ENCODE measurements at regions not wholly inside any gene's neighbourhood (a gene's known extent, or its start where the extent isn't known, plus 50 kb on each side); places are given as distances from the start of the nearest gene placed in this dataset.

DNA sequence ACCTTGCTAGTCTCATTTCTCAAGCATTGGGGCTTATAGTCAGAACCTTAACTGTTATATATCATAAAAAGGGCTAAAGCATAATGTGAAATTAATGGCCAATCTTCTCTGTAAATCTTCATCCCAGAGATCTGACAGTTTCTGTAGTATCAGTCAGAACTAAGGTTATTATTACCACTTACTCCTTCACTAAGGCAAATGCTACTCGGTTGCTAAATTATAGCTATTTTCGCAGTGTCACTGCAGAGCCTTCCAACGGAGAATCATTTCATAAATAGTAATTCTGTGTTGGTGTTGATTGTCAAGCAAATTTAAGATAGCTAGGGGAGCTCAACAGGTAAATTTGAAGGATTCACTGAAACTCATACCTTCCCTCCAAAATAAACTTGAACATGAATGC lies 258.0 kb downstream of the METTL4 start:
- no peak overlapping the region for H3K4ac ChIP-seq (ENCODE audit: low read depth in 1 of 2, low read length in 2 of 2)
- H3K4me3 ChIP-seq (ENCODE audit: insufficient read depth in 1 of 2, low read depth in 1 of 2, low read length in 2 of 2), result no peak overlapping the region
- peaks cover 0 to 8% of the 10 kb centered on the region in 2 experiments for H3K27me3 ChIP-seq (ENCODE audit: control insufficient read depth in 1 of 2, insufficient read depth in 1 of 2, low read length in 2 of 2)
- H3K4me1 ChIP-seq (ENCODE audit: control insufficient read depth, insufficient read depth, low read depth, low read length), result no peaks in the 10 kb centered on the region
- H4K8ac ChIP-seq (ENCODE audit: low read length), result no peak overlapping the region
- no peak overlapping the region for H3K23ac ChIP-seq (ENCODE audit: low read length in 2 of 2)
- H3K9ac ChIP-seq (ENCODE audit: low read length), result no peak overlapping the region
- H4K91ac ChIP-seq (ENCODE audit: low read length), result no peak overlapping the region
- H2BK120ac ChIP-seq (ENCODE audit: low read depth, low read length), result no peak overlapping the region
- no peak overlapping the region for H3K18ac ChIP-seq (ENCODE audit: low read depth in 1 of 2, low read length in 2 of 2)
- no peak overlapping the region for H2BK5ac ChIP-seq (ENCODE audit: low read depth, low read length, poor library complexity, severe bottlenecking)
- H2BK15ac ChIP-seq (ENCODE audit: low read depth, poor library complexity, severe bottlenecking), result no peak overlapping the region
- H3K36me3 ChIP-seq (ENCODE audit: control insufficient read depth in 1 of 2, insufficient read depth in 2 of 2, low read depth in 1 of 2, low read length in 2 of 2), result no peaks in the 10 kb centered on the region
- H2BK12ac ChIP-seq (ENCODE audit: low read length in 2 of 2), result no peak overlapping the region
- no peak overlapping the region for H3K4me2 ChIP-seq (ENCODE audit: low read length, poor library complexity, severe bottlenecking)
- 90% methylated on average over 3 of the region's 3 CpGs for WGBS
- H3K27ac ChIP-seq (ENCODE audit: low read length, poor library complexity, severe bottlenecking), result no peak overlapping the region
- DNase-seq, result no peak
- H2AFZ ChIP-seq (ENCODE audit: low read depth, low read length), result no peak overlapping the region
- no peak overlapping the region for H2AK5ac ChIP-seq (ENCODE audit: low read length, severe bottlenecking)
- no peaks in the 10 kb centered on the region for H3K9me3 ChIP-seq (ENCODE audit: control insufficient read depth, low read length)
- H3K14ac ChIP-seq (ENCODE audit: low read length in 2 of 2), result no peak overlapping the region
- no peaks in the 10 kb centered on the region for H3K79me1 ChIP-seq (replicated peaks; ENCODE audit: low read length, poor library complexity, severe bottlenecking)

DNA sequence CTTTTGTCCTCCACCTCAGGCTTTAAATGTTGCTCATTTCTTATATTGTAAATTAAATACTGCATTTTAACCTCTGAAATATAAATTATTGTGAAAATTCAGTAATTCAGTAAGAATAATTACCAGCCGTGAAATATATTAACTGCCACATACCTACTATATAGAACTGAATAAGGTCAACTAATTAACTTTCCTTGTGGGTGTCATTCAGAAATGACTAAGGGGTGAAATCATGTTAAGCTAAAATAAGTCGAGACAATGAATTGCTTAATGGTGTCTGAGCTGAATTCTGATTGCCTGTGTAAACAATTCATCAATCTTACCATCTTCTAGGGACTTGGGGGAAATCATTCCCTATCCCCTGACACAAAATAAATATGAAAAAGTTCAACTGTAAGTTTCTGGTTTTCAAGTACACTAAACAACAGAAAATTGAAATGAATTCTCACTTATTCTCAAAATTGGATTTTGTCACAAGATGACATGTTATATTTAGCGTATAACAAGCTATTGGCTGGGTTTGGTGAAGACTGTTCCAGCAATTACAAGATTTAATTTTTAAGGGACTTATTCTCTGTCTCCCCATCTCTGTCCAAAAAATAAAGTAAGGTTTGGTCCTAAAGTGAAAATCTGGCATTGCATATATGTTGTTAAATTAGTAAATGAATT lies 255.1 kb downstream of the METTL4 start:
- no CpG with 5 or more reads among the region's 3 CpGs for WGBS
- Histone ChIP-seq H3K9ac (ENCODE audit: low read length) (no peak overlapping the region), H4K91ac (ENCODE audit: low read length) (no peak overlapping the region), H4K8ac (ENCODE audit: low read length) (no peak overlapping the region), H2BK120ac (ENCODE audit: low read depth, low read length) (no peak overlapping the region), H3K23ac (ENCODE audit: low read length in 2 of 2) (no peak overlapping the region), H3K4me2 (ENCODE audit: low read length, poor library complexity, severe bottlenecking) (no peak overlapping the region), H3K4me3 (ENCODE audit: insufficient read depth in 1 of 2, low read depth in 1 of 2, low read length in 2 of 2) (no peak overlapping the region), H3K18ac (ENCODE audit: low read depth in 1 of 2, low read length in 2 of 2) (no peak overlapping the region), H3K79me1 (replicated peaks; ENCODE audit: low read length, poor library complexity, severe bottlenecking) (no peaks in the 10 kb centered on the region), H3K27me3 (ENCODE audit: control insufficient read depth in 1 of 2, insufficient read depth in 1 of 2, low read length in 2 of 2) (peaks cover 0 to 8% of the 10 kb centered on the region in 2 experiments), H2BK12ac (ENCODE audit: low read length in 2 of 2) (no peak overlapping the region), H3K14ac (ENCODE audit: low read length in 2 of 2) (no peak overlapping the region), H3K4me1 (ENCODE audit: control insufficient read depth, insufficient read depth, low read depth, low read length) (no peaks in the 10 kb centered on the region), H3K4ac (ENCODE audit: low read depth in 1 of 2, low read length in 2 of 2) (no peak overlapping the region), H3K27ac (ENCODE audit: low read length, poor library complexity, severe bottlenecking) (no peak overlapping the region), H2AFZ (ENCODE audit: low read depth, low read length) (no peak overlapping the region), H3K36me3 (ENCODE audit: control insufficient read depth in 1 of 2, insufficient read depth in 2 of 2, low read depth in 1 of 2, low read length in 2 of 2) (no peaks in the 10 kb centered on the region), H2BK5ac (ENCODE audit: low read depth, low read length, poor library complexity, severe bottlenecking) (no peak overlapping the region), H2BK15ac (ENCODE audit: low read depth, poor library complexity, severe bottlenecking) (no peak overlapping the region), H3K9me3 (ENCODE audit: control insufficient read depth, low read length) (peaks cover 3% of the 10 kb centered on the region), H2AK5ac (ENCODE audit: low read length, severe bottlenecking) (no peak overlapping the region)
- DNase-seq, result no peak

DNA sequence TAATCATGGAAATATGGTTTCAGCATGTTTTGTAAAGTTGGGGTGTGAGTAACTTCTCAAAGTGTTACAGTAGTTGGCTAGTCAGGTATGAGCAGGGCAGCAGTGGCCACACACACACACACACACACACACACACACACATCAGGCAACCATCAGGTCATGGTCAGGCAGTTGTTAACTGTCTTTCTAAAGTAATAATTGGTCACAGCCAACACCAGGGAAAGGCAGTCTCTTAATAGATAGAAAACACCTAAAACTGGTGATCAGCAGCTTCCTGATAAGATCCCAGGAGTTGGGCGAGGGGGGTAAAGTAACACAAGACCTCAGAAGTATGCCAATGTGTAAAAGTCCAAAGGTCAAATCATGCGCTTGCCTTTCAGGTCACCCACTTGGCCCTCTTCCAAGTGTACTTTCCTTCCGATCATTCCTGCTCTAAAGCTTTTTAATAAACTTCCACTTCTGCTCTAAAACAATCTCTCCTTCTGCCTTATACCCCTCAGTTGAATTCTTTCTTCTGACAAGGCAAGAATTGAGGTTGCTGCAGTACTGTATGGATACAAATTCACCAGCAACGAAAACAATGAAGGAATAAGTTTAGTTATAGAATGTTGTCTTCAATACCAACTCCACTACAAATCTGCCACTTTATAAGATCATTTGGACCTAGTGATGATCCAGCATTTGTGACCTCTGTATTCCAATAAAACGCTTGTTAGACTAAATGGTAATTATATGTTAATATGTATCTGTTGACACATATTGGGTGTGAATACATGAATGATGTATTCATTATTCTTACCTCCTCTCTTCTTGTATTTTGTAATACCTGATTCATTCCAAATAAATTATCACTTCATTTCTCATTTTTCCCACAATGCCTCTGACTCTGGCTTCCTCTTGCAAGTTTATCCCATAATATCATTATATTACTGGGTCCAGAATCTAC lies 254.3 kb downstream of the METTL4 start:
- Histone ChIP-seq H3K4me3 (ENCODE audit: insufficient read depth in 1 of 2, low read depth in 1 of 2, low read length in 2 of 2) (no peak overlapping the region), H3K4me2 (ENCODE audit: low read length, poor library complexity, severe bottlenecking) (no peak overlapping the region), H2AK5ac (ENCODE audit: low read length, severe bottlenecking) (no peak overlapping the region), H3K27me3 (ENCODE audit: control insufficient read depth in 1 of 2, insufficient read depth in 1 of 2, low read length in 2 of 2) (peaks cover 0 to 8% of the 10 kb centered on the region in 2 experiments), H3K27ac (ENCODE audit: low read length, poor library complexity, severe bottlenecking) (no peak overlapping the region), H3K79me1 (replicated peaks; ENCODE audit: low read length, poor library complexity, severe bottlenecking) (no peaks in the 10 kb centered on the region), H2BK5ac (ENCODE audit: low read depth, low read length, poor library complexity, severe bottlenecking) (no peak overlapping the region), H2BK120ac (ENCODE audit: low read depth, low read length) (no peak overlapping the region), H3K9ac (ENCODE audit: low read length) (no peak overlapping the region), H3K9me3 (ENCODE audit: control insufficient read depth, low read length) (peaks cover 3% of the 10 kb centered on the region), H2AFZ (ENCODE audit: low read depth, low read length) (no peak overlapping the region), H2BK12ac (ENCODE audit: low read length in 2 of 2) (no peak overlapping the region), H3K18ac (ENCODE audit: low read depth in 1 of 2, low read length in 2 of 2) (no peak overlapping the region), H2BK15ac (ENCODE audit: low read depth, poor library complexity, severe bottlenecking) (no peak overlapping the region), H3K14ac (ENCODE audit: low read length in 2 of 2) (no peak overlapping the region), H3K23ac (ENCODE audit: low read length in 2 of 2) (no peak overlapping the region), H4K91ac (ENCODE audit: low read length) (no peak overlapping the region), H3K4me1 (ENCODE audit: control insufficient read depth, insufficient read depth, low read depth, low read length) (no peaks in the 10 kb centered on the region), H3K4ac (ENCODE audit: low read depth in 1 of 2, low read length in 2 of 2) (no peak overlapping the region), H3K36me3 (ENCODE audit: control insufficient read depth in 1 of 2, insufficient read depth in 2 of 2, low read depth in 1 of 2, low read length in 2 of 2) (no peaks in the 10 kb centered on the region), H4K8ac (ENCODE audit: low read length) (no peak overlapping the region)
- DNase-seq, result no peak
- WGBS, result 65% methylated on average over 3 of the region's 5 CpGs

DNA sequence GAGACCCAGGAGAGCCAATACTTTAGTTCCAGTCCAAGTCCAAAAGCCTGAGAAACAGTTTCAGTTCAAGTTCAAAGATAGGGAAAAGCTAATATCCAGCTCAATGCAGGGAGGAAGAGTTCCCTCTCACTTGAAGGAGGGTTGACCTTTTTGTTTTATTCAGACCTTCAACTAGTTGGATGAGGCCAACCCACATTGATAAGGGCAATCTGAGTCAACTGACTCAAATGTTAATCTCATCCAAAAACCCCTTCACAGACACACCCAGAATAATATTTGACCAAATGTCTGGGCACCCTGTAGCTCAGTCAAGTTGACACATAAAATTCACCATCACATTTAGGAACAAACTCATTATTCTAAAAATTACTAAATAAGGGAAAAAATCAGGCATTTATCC lies 246.8 kb downstream of the METTL4 start:
- Histone ChIP-seq H3K4me1 (ENCODE audit: control insufficient read depth, insufficient read depth, low read depth, low read length) (peaks cover 2% of the 10 kb centered on the region), H3K4ac (ENCODE audit: low read depth in 1 of 2, low read length in 2 of 2) (no peak overlapping the region), H3K27me3 (ENCODE audit: control insufficient read depth in 1 of 2, insufficient read depth in 1 of 2, low read length in 2 of 2) (peaks cover 0 to 3% of the 10 kb centered on the region in 2 experiments), H3K23ac (ENCODE audit: low read length in 2 of 2) (no peak overlapping the region), H3K18ac (ENCODE audit: low read depth in 1 of 2, low read length in 2 of 2) (no peak overlapping the region), H2BK5ac (ENCODE audit: low read depth, low read length, poor library complexity, severe bottlenecking) (no peak overlapping the region), H3K79me1 (replicated peaks; ENCODE audit: low read length, poor library complexity, severe bottlenecking) (no peaks in the 10 kb centered on the region), H2AFZ (ENCODE audit: low read depth, low read length) (no peak overlapping the region), H2AK5ac (ENCODE audit: low read length, severe bottlenecking) (no peak overlapping the region), H3K4me3 (ENCODE audit: insufficient read depth in 1 of 2, low read depth in 1 of 2, low read length in 2 of 2) (no peak overlapping the region), H3K4me2 (ENCODE audit: low read length, poor library complexity, severe bottlenecking) (no peak overlapping the region), H4K8ac (ENCODE audit: low read length) (no peak overlapping the region), H3K14ac (ENCODE audit: low read length in 2 of 2) (no peak overlapping the region), H3K9me3 (ENCODE audit: control insufficient read depth, low read length) (peaks cover 7% of the 10 kb centered on the region), H3K9ac (ENCODE audit: low read length) (no peak overlapping the region), H4K91ac (ENCODE audit: low read length) (no peak overlapping the region), H2BK15ac (ENCODE audit: low read depth, poor library complexity, severe bottlenecking) (no peak overlapping the region), H2BK12ac (ENCODE audit: low read length in 2 of 2) (no peak overlapping the region), H3K27ac (ENCODE audit: low read length, poor library complexity, severe bottlenecking) (no peak overlapping the region), H2BK120ac (ENCODE audit: low read depth, low read length) (no peak overlapping the region), H3K36me3 (ENCODE audit: control insufficient read depth in 1 of 2, insufficient read depth in 2 of 2, low read depth in 1 of 2, low read length in 2 of 2) (no peaks in the 10 kb centered on the region)
- no peak for DNase-seq
